ENCODE measurements at regions not wholly inside any gene's neighbourhood (a gene's known extent, or its start where the extent isn't known, plus 50 kb on each side); places are given as distances from the start of the nearest gene placed in this dataset.

DNA sequence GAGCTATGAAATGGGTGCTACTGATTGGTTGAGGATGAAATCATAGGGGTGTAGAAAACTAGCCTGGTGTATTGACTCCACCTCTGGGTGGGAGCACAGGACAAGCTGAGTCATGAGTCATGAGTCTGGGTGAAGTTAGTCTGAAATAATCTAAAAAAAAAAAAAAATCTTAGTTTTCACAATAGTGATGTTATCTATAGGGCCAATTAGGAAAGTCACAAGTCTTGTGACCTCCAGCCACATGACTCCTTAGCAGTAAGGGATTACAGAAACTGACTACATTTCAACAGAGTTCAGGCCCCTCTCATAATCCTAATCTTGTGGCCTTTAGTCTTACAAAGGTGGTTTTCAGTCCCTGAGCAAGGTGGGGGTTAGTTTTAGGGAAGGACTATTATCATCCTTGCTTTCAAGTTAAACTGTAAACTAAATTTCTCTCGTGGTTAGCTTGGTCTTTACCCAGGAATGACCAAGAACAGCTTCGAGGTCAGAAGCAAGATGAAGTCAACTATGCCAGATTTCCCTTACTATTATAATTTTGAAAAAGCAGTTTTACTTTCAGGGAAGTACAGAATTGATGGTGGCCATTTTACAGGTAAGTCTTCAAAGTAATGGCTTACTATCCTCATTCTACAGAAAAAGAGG is 338.0 kb upstream of the GYPC start:
- DNase-seq (ENCODE audit: low read depth): no peak

DNA sequence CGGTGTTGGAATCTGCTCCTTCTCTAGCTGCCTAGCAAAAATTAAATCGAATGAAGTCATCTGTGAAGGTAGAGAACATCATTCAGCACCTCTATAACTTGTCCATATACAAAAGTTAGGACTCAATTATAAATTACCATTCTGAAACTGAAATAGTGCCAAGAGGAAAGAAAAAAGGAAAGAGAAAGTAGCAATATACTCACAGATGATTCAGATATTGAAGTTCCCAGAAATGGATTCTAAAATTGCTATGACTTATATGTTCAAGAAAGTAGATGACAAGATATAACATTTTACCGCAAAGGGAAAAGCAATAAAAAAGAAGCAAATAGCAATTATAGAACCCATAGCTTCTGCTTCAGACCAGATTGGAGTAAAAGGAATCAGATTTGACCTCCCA is 333.6 kb upstream of the GYPC start:
- no peak for DNase-seq (ENCODE audit: low read depth)

DNA sequence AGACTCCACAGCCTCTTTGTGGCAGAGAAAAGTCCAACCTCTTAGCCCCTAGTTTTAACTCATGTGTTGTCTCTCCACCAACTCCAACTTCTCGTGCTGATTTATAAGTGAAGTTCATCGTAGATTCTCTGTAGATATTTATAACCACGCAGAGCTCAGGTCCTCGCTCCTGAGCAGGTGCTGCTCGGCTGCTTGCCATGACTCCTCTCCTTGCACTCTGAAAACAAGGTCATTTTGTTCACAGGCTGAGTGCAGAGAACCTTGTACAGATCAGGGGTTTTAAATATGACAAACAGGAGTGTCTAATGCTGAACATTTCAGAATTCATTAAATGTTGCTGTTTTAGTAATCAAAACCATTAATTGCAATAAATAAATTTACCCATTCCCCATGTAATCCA is 330.8 kb upstream of the GYPC start:
- DNase-seq (ENCODE audit: low read depth): no peak

DNA sequence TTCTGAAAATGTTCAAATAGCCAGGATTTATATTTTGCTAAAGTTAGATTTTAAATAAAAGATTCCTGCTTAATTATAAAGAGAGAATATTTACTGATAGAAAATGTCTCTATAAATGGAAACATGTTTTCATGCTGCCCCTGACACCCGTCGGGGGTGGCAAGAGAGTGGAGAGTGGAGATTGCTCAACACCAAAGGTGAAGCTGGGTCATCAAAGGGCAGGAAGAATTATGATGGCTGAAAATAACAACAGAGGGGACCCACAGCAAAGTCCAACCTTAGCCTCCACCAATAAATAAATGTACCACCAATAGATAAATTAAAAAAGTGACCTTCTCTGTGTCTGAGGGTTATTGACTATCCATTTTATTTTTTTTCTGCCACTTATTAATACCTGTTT is 326.8 kb upstream of the GYPC start:
- no peak for DNase-seq (ENCODE audit: low read depth)

DNA sequence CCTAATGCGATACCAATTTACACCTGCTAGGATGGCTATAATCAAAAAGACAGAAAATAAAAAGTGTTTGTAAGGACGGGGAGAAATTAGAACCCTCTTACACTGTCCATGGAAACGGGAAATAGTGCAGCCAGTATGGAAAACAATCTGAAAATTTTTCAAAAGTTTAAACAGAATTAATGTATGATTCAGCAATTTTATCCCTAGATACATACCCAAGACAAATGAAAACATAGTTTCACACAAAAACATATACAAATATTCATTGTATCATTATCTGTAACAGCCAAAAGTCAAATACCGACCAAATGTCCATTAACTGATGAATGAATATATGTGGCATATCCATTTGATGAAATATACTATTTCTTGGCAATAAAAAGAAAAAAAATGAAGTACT is 313.5 kb upstream of the GYPC start:
- DNase-seq (ENCODE audit: low read depth): no peak

DNA sequence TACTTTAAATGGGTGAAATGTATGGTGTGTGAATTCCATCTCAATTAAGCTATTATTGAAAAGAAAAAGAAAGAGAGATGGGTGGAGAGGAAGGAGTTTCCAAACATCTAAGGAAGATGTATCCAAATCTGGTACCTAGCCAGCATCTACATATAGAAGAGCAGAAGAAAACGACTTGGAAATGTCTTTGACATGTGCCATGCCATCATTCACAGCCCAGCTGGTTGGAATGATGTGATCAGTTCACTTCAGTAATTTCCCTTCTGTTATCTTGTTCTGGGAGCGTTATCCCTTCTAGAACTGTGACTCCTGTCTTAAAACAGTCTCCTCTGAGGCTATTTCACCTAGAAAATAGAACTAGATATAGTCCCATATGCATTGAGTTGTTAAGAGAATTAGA is 312.8 kb upstream of the GYPC start:
- DNase-seq (ENCODE audit: low read depth): no peak

DNA sequence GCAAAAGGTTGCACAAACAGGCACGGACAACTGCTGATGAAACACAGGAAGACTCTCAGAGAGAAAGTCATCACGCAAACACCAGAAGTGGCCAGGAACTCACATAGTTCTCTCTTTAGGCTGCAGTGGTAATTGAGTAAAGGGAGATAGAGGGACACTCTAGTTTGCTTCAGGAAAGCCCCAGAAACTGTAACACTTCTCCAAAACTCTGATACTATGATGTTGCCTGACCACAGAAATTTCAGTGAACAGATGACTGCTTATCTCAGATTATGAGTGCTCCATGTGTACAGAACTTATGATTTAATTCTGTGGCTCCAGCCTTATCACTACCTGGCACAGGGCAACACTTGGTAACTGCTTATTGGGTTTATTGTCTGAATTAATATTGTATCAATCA is 311.5 kb upstream of the GYPC start:
- no peak for DNase-seq (ENCODE audit: low read depth)

DNA sequence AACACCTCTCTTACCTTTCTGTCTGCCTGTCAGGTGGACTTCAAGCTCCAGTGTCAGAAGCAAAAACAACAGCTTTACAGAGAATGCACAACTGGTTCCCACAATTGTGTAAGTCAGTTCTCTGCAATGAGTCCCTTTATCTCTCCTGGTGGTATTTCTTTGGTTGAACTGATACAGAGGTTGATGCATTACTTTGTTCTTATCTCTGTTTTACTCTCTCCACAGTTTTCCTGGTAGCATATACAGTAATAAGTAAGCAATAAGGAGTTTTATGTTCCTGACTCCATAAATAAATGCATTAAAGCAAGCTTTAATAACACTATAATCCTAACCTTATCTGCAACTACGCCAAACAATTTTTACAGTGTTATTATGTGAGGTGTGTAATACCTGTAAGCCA is 310.3 kb upstream of the GYPC start:
- no peak for DNase-seq (ENCODE audit: low read depth)

DNA sequence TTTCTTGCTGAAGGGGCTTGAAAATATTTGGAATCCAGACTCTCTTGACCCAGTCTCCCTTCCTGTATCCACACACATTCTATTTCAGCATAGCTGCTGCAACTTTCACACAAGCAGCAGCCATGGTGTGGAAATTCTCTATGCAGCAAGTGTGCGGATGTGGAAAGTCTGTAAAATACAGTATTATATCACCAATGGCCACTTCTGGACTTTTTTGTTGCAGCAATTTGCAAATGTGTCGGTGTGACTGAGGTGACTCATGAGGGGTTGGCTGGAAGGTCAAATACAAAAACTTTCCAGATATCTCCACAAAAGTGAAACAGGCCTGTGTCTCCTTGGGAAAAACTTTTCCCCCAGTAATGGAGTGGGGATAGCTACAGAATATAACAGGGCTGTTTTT is 299.3 kb upstream of the GYPC start:
- no peak for DNase-seq (ENCODE audit: low read depth)

DNA sequence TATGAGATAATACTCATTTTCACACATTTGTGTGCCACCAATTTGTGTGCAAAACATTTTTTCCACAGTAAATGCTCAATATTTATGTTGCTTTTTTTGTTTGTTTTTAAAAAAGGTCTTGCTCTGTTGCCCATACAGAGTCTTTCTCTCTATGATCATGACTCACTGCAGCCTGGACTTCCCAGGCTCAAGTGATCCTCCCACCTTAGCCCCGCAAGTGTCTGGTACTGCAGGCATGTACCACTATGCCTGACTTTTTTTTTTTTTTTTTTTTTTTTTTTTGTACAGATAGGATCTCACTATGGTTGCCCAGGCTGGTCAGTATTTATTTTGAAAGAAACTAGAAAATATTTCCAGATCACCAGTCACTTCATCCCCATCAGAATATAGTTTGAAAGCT is 297.8 kb upstream of the GYPC start:
- DNase-seq (ENCODE audit: low read depth): no peak

DNA sequence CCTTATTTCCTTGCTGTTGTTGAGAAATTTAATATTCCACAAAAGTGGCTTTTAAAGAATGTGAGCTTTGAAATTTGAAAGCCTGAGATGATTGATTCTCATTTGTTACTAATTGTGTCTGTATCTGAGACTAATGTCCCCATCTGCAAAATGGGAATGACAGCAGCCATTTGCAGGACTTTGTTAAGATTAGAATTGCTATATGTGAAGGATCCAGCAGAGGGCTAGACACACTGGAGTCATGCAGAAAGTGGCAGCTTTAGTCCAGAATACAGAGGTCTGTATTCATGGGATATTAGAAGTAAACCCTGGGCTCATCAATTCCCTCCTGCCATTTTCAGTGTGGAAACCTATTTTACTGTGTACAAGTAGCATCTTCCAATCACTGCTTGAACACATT is 296.5 kb upstream of the GYPC start:
- no peak for DNase-seq (ENCODE audit: low read depth)

DNA sequence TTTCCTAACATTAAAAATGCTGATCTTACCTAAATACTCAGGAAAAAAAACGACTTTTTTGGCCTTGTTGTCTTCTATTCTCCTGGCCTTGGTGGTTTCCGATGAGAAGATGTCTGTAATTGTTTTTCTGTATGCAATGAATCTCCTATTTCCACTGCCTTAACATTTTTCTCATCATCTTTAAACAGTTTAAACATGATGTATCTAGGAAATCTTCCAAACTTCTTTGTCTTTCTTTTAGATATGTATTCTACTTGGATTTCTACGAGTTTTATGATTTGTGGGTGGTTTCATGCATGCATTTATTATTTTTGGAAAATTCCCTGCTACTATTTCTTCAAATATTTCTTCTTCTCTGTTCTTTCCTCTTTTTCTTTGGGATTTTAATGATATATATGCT is 288.6 kb upstream of the GYPC start:
- no peak for DNase-seq (ENCODE audit: low read depth)

DNA sequence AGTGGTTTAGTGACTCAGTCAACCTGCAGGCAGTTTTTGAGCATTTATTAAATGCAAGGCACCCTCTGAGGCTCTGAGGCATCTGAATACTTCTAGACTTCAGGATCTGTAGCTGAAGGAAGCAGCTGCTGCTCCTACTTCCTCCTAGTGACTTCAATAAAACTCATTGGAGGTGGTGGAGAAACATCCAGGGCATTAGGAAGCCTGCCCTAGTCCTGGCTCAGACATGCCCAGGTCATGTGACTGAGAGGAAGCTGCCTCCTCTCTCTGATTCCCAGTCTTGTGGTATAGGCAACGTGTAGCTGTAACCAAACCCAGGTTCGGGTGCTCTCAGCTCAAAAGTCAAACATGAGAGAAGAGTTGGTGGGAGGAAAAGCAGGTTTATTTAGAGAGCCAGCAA is 287.2 kb upstream of the GYPC start:
- no peak for DNase-seq (ENCODE audit: low read depth)

DNA sequence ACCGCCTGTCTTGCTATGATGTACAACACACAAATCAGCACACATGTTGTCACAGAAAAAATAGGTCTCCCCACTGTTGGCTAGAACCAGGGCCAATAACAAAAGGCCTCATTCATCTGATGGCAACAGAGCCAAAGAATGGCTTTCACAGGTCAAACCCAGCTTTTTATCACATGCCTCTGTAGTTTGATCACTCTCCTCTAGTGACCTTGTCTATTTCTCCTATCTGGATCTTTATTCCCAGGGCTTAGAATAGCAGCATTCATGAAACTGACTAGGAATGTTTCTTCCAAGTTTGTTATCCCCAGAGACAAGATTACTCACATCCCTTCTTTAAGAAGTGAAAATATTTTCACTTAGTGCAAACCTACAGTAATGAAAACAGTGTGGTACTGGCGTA is 285.8 kb upstream of the GYPC start:
- no peak for DNase-seq (ENCODE audit: low read depth)

DNA sequence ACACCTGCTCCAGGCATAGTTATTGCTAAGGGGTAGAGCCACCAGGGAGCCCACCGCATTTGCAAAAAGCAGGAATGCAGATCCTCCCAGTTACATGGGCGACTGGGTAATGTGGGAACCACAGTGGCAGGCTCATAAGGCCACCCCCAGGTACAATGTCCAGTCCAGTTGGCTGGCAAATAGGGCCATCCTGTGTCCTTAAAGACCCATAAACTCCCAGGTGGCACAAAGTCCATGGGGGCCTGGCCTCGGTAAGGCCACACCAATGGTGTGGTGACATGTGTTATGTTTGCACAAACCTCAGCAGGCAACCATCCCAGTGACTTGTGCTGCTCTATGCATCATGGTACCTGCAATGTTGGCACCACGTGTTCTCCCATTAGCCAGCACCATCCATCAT is 283.6 kb upstream of the GYPC start:
- no peak for DNase-seq (ENCODE audit: low read depth)

DNA sequence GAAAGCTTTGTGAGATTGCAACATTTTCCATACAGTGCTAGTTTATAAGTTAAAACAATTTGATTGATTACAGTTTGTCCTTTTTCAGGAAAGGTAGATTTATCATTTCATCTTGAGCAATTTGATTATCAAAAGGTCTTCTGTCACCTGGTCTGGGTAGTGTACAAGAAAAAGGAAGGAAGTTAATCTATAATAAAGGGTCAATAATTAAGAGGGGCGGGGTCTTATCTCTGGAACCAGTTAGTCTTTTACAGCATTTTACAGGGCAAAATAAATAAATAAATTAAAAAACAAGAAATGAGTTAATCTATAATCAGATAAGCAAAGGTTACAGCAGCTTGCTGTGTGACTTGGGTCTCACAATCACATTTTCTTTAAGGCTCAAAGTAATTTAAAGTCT is 277.8 kb upstream of the GYPC start:
- DNase-seq (ENCODE audit: low read depth): no peak

DNA sequence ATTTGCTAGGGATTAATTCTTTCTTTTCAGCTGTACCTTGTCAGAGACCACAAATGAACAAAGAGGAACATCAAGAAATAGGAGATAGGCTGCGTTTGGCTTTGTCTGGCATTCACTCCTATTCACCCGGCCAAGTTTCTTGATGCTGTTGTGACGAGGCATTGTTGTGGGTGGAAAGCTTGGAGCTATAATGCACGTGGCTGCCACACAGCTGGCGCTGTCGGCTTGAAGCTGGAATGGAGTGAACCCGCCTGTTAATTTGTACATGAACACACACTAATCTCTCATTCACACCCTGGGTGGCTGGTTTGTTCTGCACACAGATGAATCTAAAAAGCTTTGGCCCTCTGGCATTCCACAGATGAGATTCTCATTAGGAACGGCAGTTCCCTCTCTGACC is 274.9 kb upstream of the GYPC start:
- no peak for DNase-seq (ENCODE audit: low read depth)

DNA sequence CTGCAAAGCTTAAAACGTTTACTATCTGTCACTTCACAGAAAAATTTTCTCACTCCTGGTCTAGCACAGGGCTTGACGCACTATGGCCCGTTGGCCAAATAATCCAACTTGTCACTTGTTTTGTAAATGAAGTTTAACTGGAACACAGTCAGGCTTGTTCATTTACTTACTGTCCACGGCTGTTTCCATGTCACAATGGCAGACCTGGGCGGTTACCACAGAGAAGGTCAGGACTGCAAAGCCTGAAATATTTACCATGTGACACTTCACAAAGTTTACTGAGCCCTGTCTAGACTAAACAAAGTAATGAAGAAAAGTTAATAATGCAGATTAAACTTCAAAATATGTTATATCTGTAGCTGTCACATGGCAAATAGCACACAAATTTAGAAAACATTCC is 273.0 kb upstream of the GYPC start:
- DNase-seq (ENCODE audit: low read depth): no peak

DNA sequence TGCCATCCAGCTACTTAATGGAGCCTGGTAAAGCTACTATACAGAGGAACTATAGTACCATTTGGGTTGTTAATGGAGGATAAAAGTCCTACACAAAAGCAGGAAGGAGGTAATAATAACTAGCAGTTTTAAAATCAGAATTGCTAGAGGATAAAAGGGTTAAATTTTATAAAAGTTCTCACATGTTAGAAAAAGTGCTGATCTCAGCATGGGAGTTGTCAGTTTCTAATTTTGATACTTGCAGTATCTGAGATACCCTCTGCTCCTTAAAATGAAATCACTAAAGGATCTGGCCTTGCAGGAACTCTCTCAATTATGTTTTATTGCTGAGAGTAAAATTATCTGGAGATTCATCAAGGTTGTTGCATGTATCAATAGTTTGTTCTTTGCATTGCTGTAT is 272.2 kb upstream of the GYPC start:
- DNase-seq (ENCODE audit: low read depth): no peak

DNA sequence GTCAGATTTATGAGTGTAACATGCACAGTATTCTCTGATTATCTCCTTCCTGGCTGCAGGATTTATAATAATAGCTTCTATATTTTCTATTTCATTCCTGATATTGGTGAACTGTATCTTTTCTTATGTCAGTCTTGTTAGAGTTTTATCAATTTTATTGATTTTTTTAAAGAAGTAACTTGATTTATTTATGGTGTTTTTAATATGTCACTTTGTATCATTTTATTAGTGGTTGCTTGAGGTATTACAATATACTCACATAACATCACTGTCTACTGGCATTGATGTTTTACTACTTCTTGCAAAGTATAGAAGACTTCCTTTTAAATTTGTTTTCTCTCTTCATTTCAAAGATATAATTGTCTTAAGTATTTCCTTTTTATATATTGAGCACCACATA is 270.5 kb upstream of the GYPC start:
- no peak for DNase-seq (ENCODE audit: low read depth)

DNA sequence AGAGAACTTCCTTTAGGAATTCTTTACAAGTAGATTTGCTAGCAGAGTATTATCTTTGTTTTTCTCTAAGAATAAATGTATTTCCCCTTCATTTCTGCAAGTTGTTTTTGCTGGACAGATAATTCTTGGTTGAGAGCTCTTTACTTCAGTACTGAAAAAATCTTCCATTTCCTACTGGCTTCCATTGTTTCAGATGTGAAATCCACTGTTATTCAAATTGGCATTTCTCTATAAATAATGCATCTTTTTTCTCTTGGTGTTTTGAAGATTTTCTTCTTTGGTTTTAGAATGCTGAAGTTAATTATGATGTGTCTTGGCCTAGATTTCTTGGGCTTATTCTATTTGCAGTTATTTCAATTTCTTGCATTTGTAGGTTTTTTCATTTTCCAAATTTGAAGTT is 270.0 kb upstream of the GYPC start:
- DNase-seq (ENCODE audit: low read depth): no peak

DNA sequence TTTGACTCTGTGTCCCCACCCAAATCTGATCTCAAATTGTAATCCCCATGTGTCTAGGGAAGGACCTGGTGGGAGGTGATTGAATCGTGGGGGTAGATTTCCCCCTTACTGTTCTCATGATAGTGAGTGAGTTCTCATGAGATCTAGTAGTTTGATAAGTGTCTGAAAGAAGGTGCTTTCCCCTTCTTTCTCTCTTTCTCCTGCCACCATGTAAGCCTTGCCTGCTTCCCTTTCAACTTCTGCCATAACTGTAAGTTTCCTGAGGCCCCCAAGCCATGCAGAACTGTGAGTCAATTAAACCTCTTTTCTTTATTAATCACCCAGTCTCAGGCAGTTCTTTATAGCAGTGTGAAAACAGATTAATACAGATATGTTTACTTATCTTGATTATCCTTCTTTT is 266.5 kb upstream of the GYPC start:
- no peak for DNase-seq (ENCODE audit: low read depth)

DNA sequence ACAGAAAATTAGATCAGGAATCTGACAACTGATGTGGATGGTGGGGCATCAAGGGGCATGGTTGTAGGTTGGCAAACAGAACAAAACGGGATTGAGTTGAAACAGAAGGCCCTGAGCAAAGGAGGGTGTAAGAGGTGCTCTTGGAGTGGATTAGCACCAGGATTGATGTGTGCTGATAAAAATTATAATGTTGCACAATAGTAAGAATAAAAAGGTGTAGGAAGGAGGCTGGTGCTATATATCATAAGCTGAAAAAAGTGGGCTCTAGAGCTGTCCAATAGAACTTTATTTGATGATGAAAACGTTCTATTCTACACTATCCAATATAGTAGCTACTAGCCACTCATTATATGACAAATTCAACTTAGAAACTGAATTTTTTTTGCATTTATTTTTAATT is 263.1 kb upstream of the GYPC start:
- DNase-seq (ENCODE audit: low read depth): no peak

DNA sequence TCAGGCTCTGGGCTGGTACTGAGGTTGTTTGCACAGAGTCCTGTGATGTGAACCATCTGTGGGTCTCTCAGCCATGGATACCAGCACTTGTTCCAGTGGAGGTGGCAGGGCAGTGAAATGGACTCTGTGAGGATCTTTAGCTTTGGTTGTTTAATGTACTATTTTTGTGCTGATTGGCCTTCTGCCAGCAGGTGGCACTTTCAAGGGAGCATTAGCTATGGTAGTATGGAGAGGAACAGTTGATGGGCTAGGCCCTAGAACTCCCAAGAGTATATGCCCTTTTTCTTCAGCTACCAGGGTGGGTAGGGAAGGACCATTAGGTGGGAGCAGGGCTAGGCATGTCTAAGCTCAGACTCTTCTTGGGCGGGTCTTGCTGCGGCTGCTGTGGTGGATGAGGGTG is 257.0 kb upstream of the GYPC start:
- DNase-seq (ENCODE audit: low read depth): peak; percentile 13

DNA sequence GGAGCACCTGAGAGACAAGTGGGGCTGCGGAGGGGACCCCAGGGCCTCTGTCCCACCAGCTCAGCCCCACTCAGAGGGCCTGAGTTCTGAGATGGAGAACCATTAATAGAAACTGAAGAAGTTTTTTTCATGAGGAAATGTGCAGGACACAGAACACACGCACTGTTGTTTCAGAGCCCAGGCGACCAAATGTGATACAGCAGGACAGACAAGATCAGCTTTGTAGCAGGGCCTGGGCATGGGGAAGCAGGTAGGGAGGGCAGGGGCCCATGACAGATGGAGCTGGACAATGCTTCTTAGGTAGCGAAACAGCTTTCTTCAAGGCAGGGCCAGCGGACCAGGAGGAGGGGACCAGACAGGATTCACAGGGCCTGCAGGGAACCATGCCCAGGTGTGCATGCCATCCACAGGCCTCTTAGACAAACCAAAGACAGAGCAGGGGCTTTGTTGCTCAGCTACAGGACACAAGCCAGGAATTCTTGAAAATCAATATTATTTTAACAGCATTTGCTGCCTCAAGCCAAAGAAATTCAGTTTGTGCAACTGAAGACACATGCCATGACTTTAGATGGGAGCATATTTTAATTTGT is 252.8 kb upstream of the GYPC start:
- DNase-seq (ENCODE audit: low read depth): no peak

Data from activated T-cell treated with anti-CD3 and anti-CD28 coated beads for 24 hours (primary cell).